Trophoblast cell (in vitro differentiated cells and primary cell): ENCODE measurements at regions not wholly inside any gene's neighbourhood (a gene's known extent, or its start where the extent isn't known, plus 50 kb on each side); places are given as distances from the start of the nearest gene placed in this dataset.

Source experiments
- DNase-seq, 2 donors: peaks; one replicate each; pipeline ENCODE4 v3.0.0-alpha.2; 2016
- H2AFZ ChIP-seq: 2 replicates; pipeline ENCODE4 v1.6.1; 2013; ENCODE audit warnings: low read length, moderate library complexity, mild to moderate bottlenecking; ENCODE audit not compliant: insufficient read depth, poor library complexity
- H2AK5ac ChIP-seq: 2 replicates; pipeline ENCODE4 v1.6.1; 2013; ENCODE audit warnings: mild to moderate bottlenecking, low read length
- H2BK120ac ChIP-seq: 2 replicates; pipeline ENCODE4 v1.6.1; 2013; ENCODE audit warnings: low read length, mild to moderate bottlenecking, moderate library complexity; ENCODE audit not compliant: insufficient read depth, poor library complexity
- H2BK12ac ChIP-seq: 2 replicates; pipeline ENCODE4 v1.6.1; 2013; ENCODE audit warnings: mild to moderate bottlenecking, low read length, moderate library complexity
- H2BK5ac ChIP-seq: 2 replicates; pipeline ENCODE4 v1.6.1; 2013; ENCODE audit warnings: low read length, low read depth, moderate library complexity, mild to moderate bottlenecking; ENCODE audit not compliant: poor library complexity
- H3K14ac ChIP-seq: 2 replicates; pipeline ENCODE4 v1.6.1; 2013; ENCODE audit warnings: mild to moderate bottlenecking, low read length
- H3K18ac ChIP-seq: 2 replicates; pipeline ENCODE4 v1.6.1; 2013; ENCODE audit warnings: mild to moderate bottlenecking, low read length
- H3K23ac ChIP-seq: 2 replicates; pipeline ENCODE4 v1.6.1; 2013; ENCODE audit warnings: low read length
- H3K27ac ChIP-seq: 2 replicates; pipeline ENCODE4 v1.5.1; 2013; ENCODE audit warnings: low read depth, mild to moderate bottlenecking, inconsistent platforms, low read length, moderate library complexity
- H3K27me3 ChIP-seq: 2 replicates; pipeline ENCODE4 v1.6.1; 2013; ENCODE audit warnings: inconsistent platforms, mild to moderate bottlenecking, low read length, moderate library complexity; ENCODE audit not compliant: insufficient read depth
- H3K36me3 ChIP-seq, 2 experiments: 1 replicate in 1 of 2; 2 replicates in 1 of 2; pipeline ENCODE4 v1.6.1; 2013; ENCODE audit warnings: low read length in 2 of 2, mild to moderate bottlenecking in 2 of 2, moderate library complexity in 1 of 2; ENCODE audit not compliant: insufficient read depth in 2 of 2, control insufficient read depth in 1 of 2
- H3K4ac ChIP-seq: 2 replicates; pipeline ENCODE4 v1.6.1; 2013; ENCODE audit warnings: low read depth, mild to moderate bottlenecking, low read length, moderate library complexity
- H3K4me1 ChIP-seq, 2 experiments: 1 replicate in 1 of 2; 2 replicates in 1 of 2; pipeline ENCODE4 v1.6.1; 2013; ENCODE audit warnings: low read length in 2 of 2, mild to moderate bottlenecking in 2 of 2, moderate library complexity in 1 of 2; ENCODE audit not compliant: insufficient read depth in 2 of 2, control insufficient read depth in 1 of 2
- H3K4me2 ChIP-seq: 2 replicates; pipeline ENCODE4 v1.6.1; 2013; ENCODE audit warnings: inconsistent platforms, mild to moderate bottlenecking, low read length, moderate library complexity
- H3K4me3 ChIP-seq: 2 replicates; pipeline ENCODE4 v1.5.1; 2013; ENCODE audit warnings: mild to moderate bottlenecking, low read depth, low read length, inconsistent platforms
- H3K79me1 ChIP-seq: one replicate; pipeline ENCODE4 v1.6.1; 2013; ENCODE audit warnings: low read length
- H3K79me2 ChIP-seq: 2 replicates; pipeline ENCODE4 v1.6.1; 2013; ENCODE audit warnings: low read length, mild to moderate bottlenecking; ENCODE audit not compliant: control insufficient read depth, insufficient read depth, poor library complexity
- H3K9ac ChIP-seq: 2 replicates; pipeline ENCODE4 v1.6.1; 2013; ENCODE audit warnings: mild to moderate bottlenecking, low read length
- H3K9me3 ChIP-seq: 2 replicates; pipeline ENCODE4 v1.6.1; 2013; ENCODE audit warnings: low read depth, mild to moderate bottlenecking, control low read depth, inconsistent platforms, low read length; ENCODE audit not compliant: insufficient read depth
- H4K12ac ChIP-seq: 2 replicates; pipeline ENCODE4 v1.6.1; 2013; ENCODE audit warnings: low read depth, mild to moderate bottlenecking, low read length, moderate library complexity
- H4K8ac ChIP-seq: 2 replicates; pipeline ENCODE4 v1.6.1; 2013; ENCODE audit warnings: low read depth, mild to moderate bottlenecking, low read length, moderate library complexity
- H4K91ac ChIP-seq: one replicate; pipeline ENCODE4 v1.6.1; 2013; ENCODE audit warnings: low read depth, mild to moderate bottlenecking, low read length, moderate library complexity
- WGBS: extraction: QIAGEN DNeasy Blood & Tissue Kit; methylation state at CpG from one replicate; pipeline ENCODE4 v1.1.7; 2013; ENCODE audit warnings: missing lambda C conversion rate; ENCODE audit not compliant: insufficient read length, insufficient coverage; ENCODE audit errors: extremely low coverage; 5-methylcytosine and 5-hydroxymethylcytosine counted together

DNA sequence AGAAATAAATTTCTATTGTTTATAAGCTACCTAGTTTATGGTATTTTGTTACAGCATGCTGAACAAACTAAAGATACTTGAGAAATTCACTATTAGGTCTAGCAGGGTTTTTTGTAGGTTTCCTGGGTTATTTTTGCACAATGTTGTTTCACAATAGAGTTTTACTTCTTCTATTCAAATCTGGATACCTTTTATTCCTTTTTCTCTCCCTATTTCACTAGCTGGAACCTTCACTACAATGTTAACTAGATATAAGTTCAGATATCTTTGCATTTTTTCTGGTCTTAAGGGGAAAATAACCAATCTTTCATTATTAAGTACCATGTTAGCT, 237.7 kb upstream of the CITED2 start:
- Histone ChIP-seq H3K4ac (no peak overlapping the region), H4K91ac (no peak overlapping the region), H3K4me2 (no peak overlapping the region), H3K27ac (no peak overlapping the region), H2AFZ (no peak overlapping the region), H3K9ac (no peak overlapping the region), H3K4me1 (peaks cover 0 to 2% of the 10 kb centered on the region in 2 experiments), H3K36me3 (no peaks in the 10 kb centered on the region), H3K79me1 (no peaks in the 10 kb centered on the region), H2BK120ac (no peak overlapping the region), H2BK12ac (no peak overlapping the region), H4K8ac (no peak overlapping the region), H4K12ac (no peak overlapping the region), H2BK5ac (no peak overlapping the region), H3K9me3 (no peaks in the 10 kb centered on the region), H3K79me2 (no peaks in the 10 kb centered on the region), H3K27me3 (no peaks in the 10 kb centered on the region), H3K18ac (no peak overlapping the region), H3K14ac (no peak overlapping the region), H3K4me3 (no peak overlapping the region), H2AK5ac (no peak overlapping the region), H3K23ac (no peak overlapping the region)
- no peak for DNase-seq

DNA sequence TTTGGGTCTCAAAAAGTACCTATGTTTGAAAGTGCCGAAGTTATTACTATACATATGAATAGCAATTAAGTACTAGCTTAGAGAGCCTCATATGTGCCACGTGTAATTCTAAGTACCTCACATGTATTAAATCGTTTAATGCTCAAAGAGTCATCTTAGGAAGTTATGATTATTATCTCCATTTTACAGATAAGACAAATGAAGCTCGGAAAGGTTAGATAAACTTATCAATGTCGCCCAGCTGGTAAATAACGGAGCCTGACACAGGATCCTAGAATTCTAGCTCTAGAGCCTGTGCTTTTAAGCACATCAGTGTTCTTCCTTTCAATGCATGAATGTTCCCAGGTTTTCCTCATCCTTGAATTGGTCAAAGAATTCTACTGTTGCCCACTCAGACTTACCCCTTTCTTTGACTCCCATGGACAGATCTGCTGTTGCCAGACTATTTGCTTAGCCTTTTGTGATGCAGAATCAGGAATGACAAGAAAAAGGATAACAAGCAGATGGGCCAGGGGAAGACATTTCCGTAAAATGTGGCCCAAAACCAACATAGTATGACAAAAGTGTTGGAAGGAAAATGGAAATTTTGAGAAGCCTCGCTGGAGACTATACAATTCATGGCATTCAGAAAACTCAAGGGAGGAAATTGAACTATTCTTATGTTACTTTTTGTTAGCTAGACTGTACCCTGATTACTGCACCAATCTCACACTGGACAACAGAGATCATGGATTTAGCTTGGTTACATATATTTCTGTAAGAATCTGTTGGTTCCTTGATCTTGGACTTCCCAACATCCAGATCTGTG, 237.1 kb upstream of the CITED2 start:
- no peak overlapping the region for H3K4ac ChIP-seq
- H3K18ac ChIP-seq, result no peak overlapping the region
- H3K9ac ChIP-seq, result no peak overlapping the region
- no peak overlapping the region for H3K4me2 ChIP-seq
- H3K27ac ChIP-seq, result no peak overlapping the region
- H3K36me3 ChIP-seq, result no peaks in the 10 kb centered on the region
- no peak for DNase-seq
- no peak overlapping the region for H2AK5ac ChIP-seq
- H4K12ac ChIP-seq, result no peak overlapping the region
- no peak overlapping the region for H2BK12ac ChIP-seq
- H3K79me1 ChIP-seq, result no peaks in the 10 kb centered on the region
- H3K9me3 ChIP-seq, result no peaks in the 10 kb centered on the region
- H2BK120ac ChIP-seq, result no peak overlapping the region
- no peak overlapping the region for H3K4me3 ChIP-seq
- H2AFZ ChIP-seq, result no peak overlapping the region
- peaks cover 0 to 2% of the 10 kb centered on the region in 2 experiments for H3K4me1 ChIP-seq
- H3K23ac ChIP-seq, result no peak overlapping the region
- no peak overlapping the region for H4K8ac ChIP-seq
- no CpG with 5 or more reads among the region's 8 CpGs for WGBS
- H3K14ac ChIP-seq, result no peak overlapping the region
- no peaks in the 10 kb centered on the region for H3K79me2 ChIP-seq
- no peak overlapping the region for H2BK5ac ChIP-seq
- no peak overlapping the region for H4K91ac ChIP-seq
- H3K27me3 ChIP-seq, result no peaks in the 10 kb centered on the region

DNA sequence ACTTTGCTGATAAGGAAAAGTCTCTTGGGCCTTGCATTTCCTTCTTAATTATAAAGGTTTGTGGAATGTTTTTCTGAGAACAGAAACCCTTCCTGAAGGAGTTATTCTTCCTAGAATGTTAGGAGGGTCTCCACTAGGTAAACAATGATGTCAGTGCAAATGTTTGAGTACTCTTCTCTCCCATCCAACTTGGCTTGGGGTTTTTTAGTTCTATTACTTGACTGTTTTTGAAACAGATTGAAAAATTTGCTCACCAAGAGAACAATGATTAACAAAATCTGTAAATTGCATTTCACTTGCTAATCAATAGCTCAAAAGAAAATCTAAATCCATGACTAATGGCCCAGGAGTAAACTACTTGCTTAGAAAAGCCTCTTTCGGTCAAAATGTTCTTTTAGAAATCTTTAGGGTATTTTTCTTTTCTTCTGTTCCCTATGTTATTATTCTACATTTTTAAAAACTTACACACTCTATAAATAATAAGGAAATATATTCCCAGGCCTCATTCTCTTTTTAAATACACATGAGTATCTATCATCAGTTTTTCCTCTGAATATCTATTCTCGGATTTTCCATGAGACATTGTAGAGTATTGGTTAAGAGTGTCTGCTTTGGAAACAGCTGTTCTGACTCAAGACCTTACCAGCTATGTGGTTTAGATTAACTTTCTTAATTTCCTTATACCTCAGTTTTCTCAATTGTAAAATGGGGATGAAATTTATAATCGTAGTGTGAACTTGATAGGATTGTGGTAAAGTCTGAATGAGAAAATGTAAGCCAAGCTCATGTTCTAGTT, 234.2 kb upstream of the CITED2 start:
- Histone ChIP-seq H2AK5ac (no peak overlapping the region), H3K4me1 (peaks cover 0 to 2% of the 10 kb centered on the region in 2 experiments), H2BK5ac (no peak overlapping the region), H2AFZ (no peak overlapping the region), H2BK12ac (no peak overlapping the region), H2BK120ac (no peak overlapping the region), H3K18ac (no peak overlapping the region), H3K79me1 (no peaks in the 10 kb centered on the region), H3K4me2 (no peak overlapping the region), H3K27me3 (no peaks in the 10 kb centered on the region), H3K9me3 (no peaks in the 10 kb centered on the region), H3K23ac (no peak overlapping the region), H4K91ac (no peak overlapping the region), H3K14ac (no peak overlapping the region), H4K8ac (no peak overlapping the region), H3K9ac (no peak overlapping the region), H3K4ac (no peak overlapping the region), H3K27ac (no peak overlapping the region), H3K4me3 (no peak overlapping the region), H3K36me3 (no peaks in the 10 kb centered on the region), H4K12ac (no peak overlapping the region), H3K79me2 (no peaks in the 10 kb centered on the region)
- WGBS, result no CpG with 5 or more reads among the region's 3 CpGs
- DNase-seq, result no peak

GRCh38 chr6:139605350-139605749, 230.9 kb upstream of the CITED2 start:
- H3K4ac ChIP-seq, result no peak overlapping the region
- no peak overlapping the region for H3K4me2 ChIP-seq
- no peak overlapping the region for H3K23ac ChIP-seq
- no peak overlapping the region for H2AK5ac ChIP-seq
- no peak overlapping the region for H2BK5ac ChIP-seq
- H3K27me3 ChIP-seq, result no peaks in the 10 kb centered on the region
- H4K12ac ChIP-seq, result no peak overlapping the region
- no peak overlapping the region for H4K8ac ChIP-seq
- no peak overlapping the region for H2BK120ac ChIP-seq
- H3K79me1 ChIP-seq, result peaks cover 5% of the 10 kb centered on the region
- H4K91ac ChIP-seq, result no peak overlapping the region
- H3K4me1 ChIP-seq, result peaks cover 5 to 12% of the 10 kb centered on the region in 2 experiments
- no CpG with 5 or more reads among the region's 3 CpGs for WGBS
- no peaks in the 10 kb centered on the region for H3K9me3 ChIP-seq
- no peak for DNase-seq
- H3K79me2 ChIP-seq, result peaks cover 2% of the 10 kb centered on the region
- H3K27ac ChIP-seq, result no peak overlapping the region
- no peak overlapping the region for H3K4me3 ChIP-seq
- no peak overlapping the region for H2AFZ ChIP-seq
- no peak overlapping the region for H3K18ac ChIP-seq
- H2BK12ac ChIP-seq, result no peak overlapping the region
- H3K14ac ChIP-seq, result no peak overlapping the region
- H3K36me3 ChIP-seq, result no peaks in the 10 kb centered on the region
- no peak overlapping the region for H3K9ac ChIP-seq
